ENCODE measurements at regions not wholly inside any gene's neighbourhood (a gene's known extent, or its start where the extent isn't known, plus 50 kb on each side); places are given as distances from the start of the nearest gene placed in this dataset.

DNA sequence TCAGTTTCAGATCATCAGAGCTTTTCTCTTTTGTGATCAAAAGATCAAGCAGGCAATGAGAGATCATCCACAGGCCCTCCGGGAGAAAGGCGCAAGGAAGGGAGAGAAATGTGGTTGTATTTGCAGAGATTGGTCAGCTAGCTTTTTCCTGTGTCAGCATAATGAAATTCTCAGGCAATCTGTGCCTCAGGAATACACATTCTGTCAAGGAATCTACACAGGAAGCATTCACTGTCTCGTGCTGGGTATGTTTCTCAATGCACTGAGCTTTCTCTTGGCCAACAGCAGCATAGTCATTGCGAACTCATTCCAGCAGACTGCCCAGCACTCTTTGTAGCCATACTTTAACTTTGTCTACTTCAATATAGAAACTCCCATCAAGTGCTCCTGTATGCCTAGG lies 413.7 kb downstream of the PPP3CA start:
- Histone ChIP-seq H3K36me3 (ENCODE audit: low read depth) (no peaks in the 10 kb centered on the region), H3K27ac (ENCODE audit: poor library complexity, severe bottlenecking) (no peak overlapping the region), H3K27me3 (ENCODE audit: insufficient read depth, poor library complexity, severe bottlenecking) (no peaks in the 10 kb centered on the region), H3K9me3 (ENCODE audit: severe bottlenecking) (no peaks in the 10 kb centered on the region), H3K4me3 (ENCODE audit: severe bottlenecking) (no peak overlapping the region), H3K4me1 (ENCODE audit: insufficient read depth, poor library complexity, severe bottlenecking) (peaks cover 3% of the 10 kb centered on the region)
- DNase-seq (ENCODE audit: low spot score) = no peak
- ATAC-seq (ENCODE audit: low read depth) = no peak
- no peak for TF ChIP-seq CTCF (IDR thresholded peaks at IDR 0.05; ENCODE audit: poor library complexity, severe bottlenecking)

GRCh38 chr4:100929758-100930157 lies 411.9 kb upstream of the EMCN start:
- H3K4me3 ChIP-seq (ENCODE audit: severe bottlenecking) = no peak overlapping the region
- DNase-seq (ENCODE audit: low spot score) (no peak), ATAC-seq (ENCODE audit: low read depth) (no peak)
- no peak for TF ChIP-seq CTCF (IDR thresholded peaks at IDR 0.05; ENCODE audit: poor library complexity, severe bottlenecking)
- H3K9me3 ChIP-seq (ENCODE audit: severe bottlenecking) = no peaks in the 10 kb centered on the region
- no peaks in the 10 kb centered on the region for H3K27me3 ChIP-seq (ENCODE audit: insufficient read depth, poor library complexity, severe bottlenecking)
- peaks cover 3% of the 10 kb centered on the region for H3K4me1 ChIP-seq (ENCODE audit: insufficient read depth, poor library complexity, severe bottlenecking)
- H3K27ac ChIP-seq (ENCODE audit: poor library complexity, severe bottlenecking) = no peak overlapping the region
- H3K36me3 ChIP-seq (ENCODE audit: low read depth) = no peaks in the 10 kb centered on the region

GRCh38 chr4:100929135-100929534 lies 411.3 kb upstream of the EMCN start:
- H3K36me3 ChIP-seq (ENCODE audit: low read depth) = no peaks in the 10 kb centered on the region
- H3K27ac ChIP-seq (ENCODE audit: poor library complexity, severe bottlenecking) = no peak overlapping the region
- H3K4me3 ChIP-seq (ENCODE audit: severe bottlenecking) = no peak overlapping the region
- no peaks in the 10 kb centered on the region for H3K9me3 ChIP-seq (ENCODE audit: severe bottlenecking)
- no peaks in the 10 kb centered on the region for H3K27me3 ChIP-seq (ENCODE audit: insufficient read depth, poor library complexity, severe bottlenecking)
- DNase-seq (ENCODE audit: low spot score) = no peak
- H3K4me1 ChIP-seq (ENCODE audit: insufficient read depth, poor library complexity, severe bottlenecking) = peaks cover 3% of the 10 kb centered on the region
- TF ChIP-seq CTCF (IDR thresholded peaks at IDR 0.05; ENCODE audit: poor library complexity, severe bottlenecking) = no peak
- ATAC-seq (ENCODE audit: low read depth) = no peak

- Histone ChIP-seq H3K9me3 (ENCODE audit: severe bottlenecking) (no peaks in the 10 kb centered on the region), H3K27me3 (ENCODE audit: insufficient read depth, poor library complexity, severe bottlenecking) (no peaks in the 10 kb centered on the region), H3K36me3 (ENCODE audit: low read depth) (no peaks in the 10 kb centered on the region), H3K4me1 (ENCODE audit: insufficient read depth, poor library complexity, severe bottlenecking) (no peaks in the 10 kb centered on the region), H3K4me3 (ENCODE audit: severe bottlenecking) (no peak overlapping the region), H3K27ac (ENCODE audit: poor library complexity, severe bottlenecking) (no peak overlapping the region)
- DNase-seq (ENCODE audit: low spot score) (no peak), ATAC-seq (ENCODE audit: low read depth) (no peak)
- TF ChIP-seq CTCF (IDR thresholded peaks at IDR 0.05; ENCODE audit: poor library complexity, severe bottlenecking) = no peak
Observed at GRCh38 chr4:100926039-100926717, 408.4 kb upstream of the EMCN start.

- no peak overlapping the region for H3K4me3 ChIP-seq (ENCODE audit: severe bottlenecking)
- H3K9me3 ChIP-seq (ENCODE audit: severe bottlenecking) = no peaks in the 10 kb centered on the region
- ATAC-seq (ENCODE audit: low read depth) = no peak
- DNase-seq (ENCODE audit: low spot score) = no peak
- no peaks in the 10 kb centered on the region for H3K27me3 ChIP-seq (ENCODE audit: insufficient read depth, poor library complexity, severe bottlenecking)
- H3K4me1 ChIP-seq (ENCODE audit: insufficient read depth, poor library complexity, severe bottlenecking) = no peaks in the 10 kb centered on the region
- H3K27ac ChIP-seq (ENCODE audit: poor library complexity, severe bottlenecking) = no peak overlapping the region
- no peak for TF ChIP-seq CTCF (IDR thresholded peaks at IDR 0.05; ENCODE audit: poor library complexity, severe bottlenecking)
- no peaks in the 10 kb centered on the region for H3K36me3 ChIP-seq (ENCODE audit: low read depth)
Observed at GRCh38 chr4:100913685-100914084, 395.9 kb upstream of the EMCN start.

Data from RWPE2 (cell line).